Loucy (cell line): ENCODE measurements at regions not wholly inside any gene's neighbourhood (a gene's known extent, or its start where the extent isn't known, plus 50 kb on each side); places are given as distances from the start of the nearest gene placed in this dataset.

Experiments
- CTCF ChIP-seq: fragments of 200-600 bp; sonication (generic); conservative IDR thresholded peaks from 2 replicates; pipeline ENCODE4 v1.5.1; 2014; ENCODE audit warnings: mild to moderate bottlenecking, antibody characterized with exemption, low read length
- EZH2phosphoT487 ChIP-seq: fragments of 200-600 bp; IDR thresholded peaks from 2 replicates; pipeline ENCODE4 v1.6.1; 2018; ENCODE audit warnings: antibody characterized with exemption, mild to moderate bottlenecking, moderate library complexity, borderline replicate concordance

- no peak for TF ChIP-seq CTCF
- TF ChIP-seq EZH2phosphoT487: no peak
These were observed 73.6 kb upstream of the VGLL4 start for GRCh38 chr3:11717301-11717700.
